ENCODE measurements at regions not wholly inside any gene's neighbourhood (a gene's known extent, or its start where the extent isn't known, plus 50 kb on each side); places are given as distances from the start of the nearest gene placed in this dataset.

- no peak for DNase-seq
Measured at GRCh38 chr2:173593109-173593508, 238.4 kb downstream of the CDCA7 start.

DNA sequence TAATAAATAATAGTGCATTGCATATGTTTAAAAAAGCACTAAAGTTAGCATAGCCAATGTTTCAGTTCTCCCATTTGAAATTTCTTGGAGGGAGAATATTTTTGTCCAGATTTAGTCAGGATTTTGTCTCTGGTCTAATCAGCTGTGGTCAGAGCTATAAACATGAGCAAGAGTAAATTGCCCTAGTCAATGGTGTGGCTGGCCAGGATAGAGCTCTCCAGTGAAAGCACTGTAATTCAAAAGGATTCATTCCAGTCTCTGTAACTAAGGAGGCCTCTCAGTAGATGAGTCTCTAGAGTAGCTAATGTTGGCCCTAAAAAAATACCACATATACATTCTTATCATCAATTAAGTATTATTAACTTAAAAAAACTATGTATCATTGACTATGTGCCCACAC lies 241.6 kb downstream of the CDCA7 start:
- DNase-seq: no peak

DNA sequence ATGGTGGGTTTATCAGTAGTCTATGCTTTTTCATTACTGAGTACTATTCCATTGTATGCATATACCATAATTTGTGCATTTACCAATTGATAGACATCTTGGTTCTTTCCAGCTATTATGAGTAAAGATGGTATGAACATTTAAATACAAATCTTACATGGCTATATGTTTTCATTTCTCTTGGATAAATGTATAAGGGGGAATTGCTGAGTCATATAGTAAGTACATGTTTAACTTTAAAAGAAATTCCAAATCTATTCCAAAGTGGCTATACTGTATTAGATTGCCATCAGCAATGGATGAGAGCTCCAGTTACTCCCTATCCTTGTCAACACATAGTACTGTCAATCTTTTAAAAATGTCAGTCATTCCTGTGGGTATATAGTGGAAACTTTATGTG lies 243.9 kb downstream of the CDCA7 start:
- DNase-seq: no peak

DNA sequence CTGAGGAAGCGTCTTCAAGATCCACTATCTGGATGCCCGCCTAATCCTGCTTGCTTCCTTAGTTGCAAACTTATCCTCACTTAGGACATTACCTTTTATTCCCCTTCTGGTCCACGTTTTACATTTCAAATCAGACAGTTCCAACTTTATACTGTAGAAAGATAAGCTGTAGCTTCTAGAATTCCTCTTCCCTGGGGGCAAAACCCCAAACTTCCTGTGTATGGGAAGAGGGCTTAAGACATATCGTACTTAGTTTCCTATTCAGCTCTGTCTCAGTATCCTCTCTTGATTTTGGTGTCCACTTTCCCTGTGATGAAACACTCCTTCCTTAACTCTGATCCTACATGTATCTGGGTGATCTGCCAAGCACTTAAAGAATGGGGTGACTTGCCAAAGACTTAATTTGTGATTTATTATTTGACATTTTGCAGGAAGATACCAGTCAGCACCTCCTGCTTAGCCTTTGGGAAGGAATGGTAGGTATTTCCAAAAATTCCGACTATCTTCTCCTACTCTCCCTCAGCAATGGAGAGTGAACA lies 245.2 kb downstream of the CDCA7 start:
- DNase-seq: no peak

DNA sequence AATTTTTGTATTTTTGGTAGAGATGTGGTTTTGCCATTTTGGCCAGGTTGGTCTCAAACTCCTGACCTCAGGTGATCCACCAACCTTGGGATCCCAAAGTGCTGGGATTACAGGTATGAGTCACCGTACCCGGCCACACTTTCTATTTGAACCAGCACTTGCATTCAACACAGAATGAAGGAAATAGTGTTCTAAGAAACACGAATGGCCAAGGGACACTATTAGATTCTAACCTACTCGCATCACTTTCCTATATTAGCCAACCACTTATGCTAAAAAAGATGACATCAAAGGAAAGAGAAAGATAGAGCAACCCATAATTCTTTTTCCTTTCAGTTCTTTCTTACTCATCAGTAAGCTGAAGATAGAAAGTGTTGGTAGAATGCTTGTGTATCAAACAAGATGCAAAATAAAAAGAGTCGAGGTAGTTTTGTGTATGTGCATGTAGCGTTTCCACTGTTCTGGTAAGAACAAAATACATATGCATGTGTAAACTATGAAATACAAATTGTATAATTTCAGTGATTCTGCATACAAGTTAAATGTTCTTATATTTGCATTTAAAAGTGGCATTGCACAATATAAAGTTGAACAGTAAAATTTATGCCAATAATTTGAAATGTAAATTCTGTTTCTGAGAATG lies 247.6 kb downstream of the CDCA7 start:
- no peak for DNase-seq

DNA sequence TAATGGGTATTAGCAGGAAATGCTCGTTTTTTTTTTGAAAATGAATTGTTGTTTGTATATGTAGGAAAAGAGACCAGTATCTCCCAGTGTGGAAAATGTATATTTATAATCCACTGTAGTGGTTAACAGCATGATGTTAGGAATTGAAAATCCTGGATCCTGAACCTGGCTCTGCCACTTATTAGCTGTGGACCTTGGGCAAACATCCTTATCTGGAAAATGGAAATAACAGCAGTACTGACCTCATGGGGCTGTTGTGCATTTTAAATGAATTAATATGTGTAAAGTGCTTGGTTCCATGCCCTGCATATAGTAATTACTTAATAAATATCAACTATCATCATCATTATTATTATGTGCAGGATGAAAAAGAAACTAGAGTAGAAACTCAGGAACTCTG lies 251.3 kb downstream of the CDCA7 start:
- DNase-seq: no peak

GRCh38 chr2:173606619-173607248 lies 252.1 kb downstream of the CDCA7 start:
- DNase-seq: no peak

DNA sequence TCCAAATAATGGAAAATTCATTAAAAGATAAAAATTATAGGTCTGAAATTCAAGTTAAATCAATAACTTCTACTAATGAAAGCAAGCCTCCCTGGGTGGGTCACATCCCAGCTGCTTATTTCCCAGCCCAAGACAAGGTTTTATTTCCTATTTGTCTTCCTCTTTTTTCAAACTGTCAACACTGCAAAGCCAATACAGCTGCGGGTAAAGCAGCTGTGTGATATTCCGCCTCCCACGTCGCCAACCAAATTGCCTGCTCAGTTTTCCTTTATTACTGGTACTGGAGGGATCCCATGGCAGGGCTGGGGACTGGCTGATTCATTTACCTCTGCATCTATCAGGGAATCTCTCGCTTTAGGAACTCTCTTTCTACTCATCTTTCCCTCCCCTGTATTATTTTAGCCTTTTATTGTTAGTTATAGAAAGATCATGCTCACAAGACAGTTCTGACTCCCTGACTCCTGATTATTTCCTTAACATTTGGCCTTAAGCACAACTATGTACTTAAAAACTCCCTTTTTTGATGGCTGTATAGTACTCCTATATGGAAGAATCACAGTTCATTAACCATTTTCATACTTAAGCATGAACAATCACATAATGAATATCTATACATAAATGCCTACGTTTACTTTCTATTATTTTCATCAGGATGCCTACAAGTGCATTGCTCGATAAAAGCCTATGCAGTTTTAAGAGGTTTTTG lies 253.1 kb downstream of the CDCA7 start:
- DNase-seq: no peak

DNA sequence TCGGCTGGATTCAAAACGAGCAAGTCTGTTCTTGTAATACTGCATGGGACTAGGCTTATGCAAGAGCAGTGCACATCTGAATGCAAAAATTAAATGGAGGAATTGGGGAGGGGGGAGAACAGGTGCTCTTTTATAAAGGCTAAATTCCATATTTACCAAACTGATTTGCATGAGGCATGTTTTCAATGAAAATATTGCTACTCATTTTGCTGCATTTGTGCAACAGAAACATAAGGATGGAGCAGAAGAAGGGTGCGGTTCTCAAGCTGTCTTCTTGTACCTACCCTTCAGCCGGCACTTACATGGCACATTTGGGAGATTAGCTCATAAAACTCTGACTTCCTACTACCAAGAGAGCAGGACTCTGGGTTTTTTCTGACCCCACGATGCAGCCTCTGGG lies 256.4 kb downstream of the CDCA7 start:
- no peak for DNase-seq

- DNase-seq: no peak
Measured at GRCh38 chr2:173612354-173612753, 257.7 kb downstream of the CDCA7 start.

- no peak for DNase-seq
Measured at GRCh38 chr2:173613386-173613785, 258.7 kb downstream of the CDCA7 start.

DNA sequence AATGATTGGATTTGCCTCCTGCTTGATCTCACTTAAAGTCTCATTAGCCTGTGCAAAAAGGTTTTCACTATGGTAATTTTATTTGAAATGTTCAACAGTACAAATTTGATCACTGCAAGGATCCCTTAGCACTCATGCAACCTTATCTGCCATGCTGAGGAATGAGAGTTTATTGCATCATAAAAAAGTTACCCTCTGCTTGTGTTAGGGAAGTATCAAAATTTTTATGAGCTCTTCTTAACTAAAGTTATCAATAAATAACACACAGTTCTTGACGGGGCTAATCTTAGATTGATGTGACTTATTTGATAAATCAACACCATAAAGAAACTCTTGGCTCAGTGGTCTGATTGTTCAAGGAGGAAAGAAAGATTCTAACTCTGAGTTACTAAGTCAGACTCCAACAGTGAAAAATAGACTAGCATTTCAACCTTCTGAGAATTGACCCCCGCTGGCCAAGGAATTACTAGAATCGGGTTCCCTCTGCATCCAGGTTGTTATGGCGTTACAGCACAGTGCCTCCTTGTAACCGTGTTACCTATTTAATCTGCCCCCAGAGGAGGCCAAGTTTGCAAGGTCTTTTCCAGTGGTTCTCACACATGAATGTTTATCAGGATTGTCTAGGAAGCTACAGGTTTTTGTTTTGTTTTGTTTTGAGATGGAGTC lies 259.7 kb downstream of the CDCA7 start:
- no peak for DNase-seq

GRCh38 chr2:173623438-173624319 lies 269.0 kb downstream of the CDCA7 start:
- DNase-seq: no peak

- DNase-seq: no peak
Measured at GRCh38 chr2:173625315-173625714, 270.6 kb downstream of the CDCA7 start.

GRCh38 chr2:173629076-173629475 lies 274.4 kb downstream of the CDCA7 start:
- no peak for DNase-seq

- DNase-seq: no peak
Measured at GRCh38 chr2:173630425-173631126, 275.9 kb downstream of the CDCA7 start.

DNA sequence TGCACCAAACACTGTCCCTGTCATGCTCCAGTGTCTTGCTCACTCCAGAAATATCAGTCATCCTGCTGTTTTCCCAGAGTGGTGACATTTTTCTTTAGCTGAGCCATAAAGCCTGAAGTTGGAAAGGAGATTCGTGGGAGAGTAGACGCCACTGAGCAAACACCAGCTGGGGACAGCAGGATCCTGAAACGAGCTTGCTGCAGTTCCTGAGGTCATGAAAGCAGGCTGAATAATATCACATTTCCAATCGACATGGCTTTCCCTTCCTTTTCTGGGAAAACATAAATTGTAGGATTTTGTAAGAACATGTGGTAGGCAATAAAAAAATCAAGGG lies 276.4 kb downstream of the CDCA7 start:
- DNase-seq: no peak

GRCh38 chr2:173644146-173644545 lies 289.5 kb downstream of the CDCA7 start:
- DNase-seq: no peak

- no peak for DNase-seq
Measured at GRCh38 chr2:173647681-173648311, 293.1 kb downstream of the CDCA7 start.

- DNase-seq: no peak
Measured at GRCh38 chr2:173648816-173649215, 294.1 kb downstream of the CDCA7 start.

GRCh38 chr2:173649527-173650219 lies 295.0 kb downstream of the CDCA7 start:
- no peak for DNase-seq
